IMR-90 (cell line): ENCODE measurements at regions not wholly inside any gene's neighbourhood (a gene's known extent, or its start where the extent isn't known, plus 50 kb on each side); places are given as distances from the start of the nearest gene placed in this dataset.

Experiments used
- ATAC-seq: fragments of 200-7000 bp; cut with Tn5 transposase; 2 replicates; pipeline ENCODE4 v1.9.1; 2020; ENCODE audit warnings: low read depth, mild to moderate bottlenecking, moderate library complexity
- BruUV-seq: library from RNA; stranded (reverse); fragments of 400-500 nt; replicated peaks from 2 replicates; lab custom pipeline; 2021; lab: Mats Ljungman, UMichigan
- CTCF ChIA-PET: fragments of 300-600 bp; formaldehyde crosslinking; extraction: SDS; loops from one replicate; lab custom pipeline; 2021; ENCODE audit warnings: antibody characterized with exemption; lab: Yijun Ruan, JAX
- POLR2A ChIA-PET: fragments of 300-600 bp; sonication (Branson Sonifier 250); formaldehyde crosslinking; loops from one replicate; lab custom pipeline; 2022; ENCODE audit warnings: antibody characterized with exemption; ENCODE audit not compliant: unreplicated experiment; lab: Charles Lee
- DNase-seq: peaks from one replicate; pipeline ENCODE4 v3.0.0; 2013
- H2AFZ ChIP-seq: replicated peaks from 2 replicates; pipeline ENCODE3; 2013; ENCODE audit warnings: low read length, mild to moderate bottlenecking; ENCODE audit not compliant: poor library complexity
- H2AK5ac ChIP-seq: 2 replicates; pipeline ENCODE4 v1.6.1; 2013; ENCODE audit warnings: low read depth, low read length, inconsistent platforms
- H2AK9ac ChIP-seq: replicated peaks from 2 replicates; pipeline ENCODE3; 2013; ENCODE audit warnings: mild to moderate bottlenecking, low read depth, low read length, moderate library complexity; ENCODE audit not compliant: poor library complexity
- H2BK120ac ChIP-seq: 2 replicates; pipeline ENCODE4 v1.6.1; 2013; ENCODE audit warnings: low read depth, low read length, inconsistent platforms
- H2BK15ac ChIP-seq: 3 replicates; pipeline ENCODE4 v1.6.1; 2013; ENCODE audit warnings: low read depth, low read length, inconsistent platforms
- H2BK20ac ChIP-seq: 2 replicates; pipeline ENCODE4 v1.6.1; 2013; ENCODE audit warnings: low read depth, mild to moderate bottlenecking, inconsistent platforms, low read length, moderate library complexity
- H2BK5ac ChIP-seq: 2 replicates; pipeline ENCODE4 v1.6.1; 2013; ENCODE audit warnings: mild to moderate bottlenecking, low read depth, low read length, inconsistent platforms; ENCODE audit not compliant: poor library complexity, severe bottlenecking
- H3K14ac ChIP-seq: replicated peaks from 2 replicates; pipeline ENCODE4 v1.6.1; 2013; ENCODE audit warnings: low read depth, low read length, inconsistent platforms
- H3K18ac ChIP-seq: 2 replicates; pipeline ENCODE4 v1.6.1; 2013; ENCODE audit warnings: low read depth, low read length, control low read depth
- H3K23ac ChIP-seq: 2 replicates; pipeline ENCODE4 v1.6.1; 2013; ENCODE audit warnings: low read depth, low read length, inconsistent platforms
- H3K27ac ChIP-seq: 2 replicates; pipeline ENCODE4 v1.5.1; 2013; ENCODE audit warnings: mild to moderate bottlenecking, control low read depth, low read length; ENCODE audit not compliant: insufficient read depth
- H3K27me3 ChIP-seq: 2 replicates; pipeline ENCODE4 v1.6.1; 2013; ENCODE audit warnings: low read length; ENCODE audit not compliant: control insufficient read depth, insufficient read depth
- H3K36me3 ChIP-seq: 2 replicates; pipeline ENCODE4 v1.6.1; 2013; ENCODE audit warnings: low read length, mixed read lengths; ENCODE audit not compliant: control insufficient read depth, insufficient read depth
- H3K4ac ChIP-seq: 2 replicates; pipeline ENCODE4 v1.6.1; 2013; ENCODE audit warnings: low read depth, low read length, inconsistent platforms
- H3K4me1 ChIP-seq: 2 replicates; pipeline ENCODE4 v1.6.1; 2013; ENCODE audit warnings: low read length, mixed read lengths; ENCODE audit not compliant: control insufficient read depth, insufficient read depth
- H3K4me2 ChIP-seq: 2 replicates; pipeline ENCODE4 v1.6.1; 2013; ENCODE audit warnings: low read depth, mild to moderate bottlenecking, control low read depth, low read length, moderate library complexity
- H3K4me3 ChIP-seq: 2 replicates; pipeline ENCODE4 v1.5.1; 2013; ENCODE audit warnings: low read depth, mild to moderate bottlenecking, control low read depth, low read length, moderate library complexity; ENCODE audit not compliant: insufficient read depth
- H3K56ac ChIP-seq: 2 replicates; pipeline ENCODE4 v1.6.1; 2013; ENCODE audit warnings: low read length, inconsistent platforms; ENCODE audit not compliant: insufficient read depth; ENCODE audit errors: extremely low read depth
- H3K79me1 ChIP-seq, 2 experiments: 2 replicates each; pipeline ENCODE4 v1.6.1; 2013; ENCODE audit warnings: low read length in 2 of 2, inconsistent platforms in 1 of 2, low read depth in 1 of 2
- H3K9ac ChIP-seq: 2 replicates; pipeline ENCODE4 v1.6.1; 2013; ENCODE audit warnings: low read depth, low read length, control low read depth
- H3K9me1 ChIP-seq: 2 replicates; pipeline ENCODE4 v1.6.1; 2013; ENCODE audit warnings: low read length, inconsistent platforms; ENCODE audit not compliant: insufficient read depth
- H3K9me3 ChIP-seq: 2 replicates; pipeline ENCODE4 v1.6.1; 2013; ENCODE audit warnings: low read length; ENCODE audit not compliant: control insufficient read depth, insufficient read depth
- H4K20me1 ChIP-seq: 2 replicates; pipeline ENCODE4 v1.6.1; 2013; ENCODE audit warnings: low read length, inconsistent platforms; ENCODE audit not compliant: insufficient read depth
- H4K5ac ChIP-seq: 2 replicates; pipeline ENCODE4 v1.6.1; 2013; ENCODE audit warnings: mild to moderate bottlenecking, low read depth, low read length, control low read depth
- H4K8ac ChIP-seq, 2 experiments: 2 replicates each; pipeline ENCODE4 v1.6.1; 2013; ENCODE audit warnings: low read depth in 2 of 2, low read length in 2 of 2, control low read depth in 1 of 2, inconsistent platforms in 1 of 2
- H4K91ac ChIP-seq: 2 replicates; pipeline ENCODE4 v1.6.1; 2013; ENCODE audit warnings: low read depth, low read length, inconsistent platforms; ENCODE audit not compliant: insufficient read depth
- MAFK ChIP-seq: IDR thresholded peaks from 2 replicates; pipeline ENCODE4 v1.6.1; 2012; ENCODE audit warnings: low read depth, low read length, improper control_type of control experiment
- POLR2A ChIP-seq: IDR thresholded peaks from 2 replicates; pipeline ENCODE4 v1.6.1; 2012; ENCODE audit warnings: mild to moderate bottlenecking, low read depth, low read length
- RFX5 ChIP-seq: IDR thresholded peaks from 2 replicates; pipeline ENCODE4 v1.8.0; 2012; ENCODE audit warnings: low read depth, mild to moderate bottlenecking, low read length, moderate library complexity
- WGBS, 2 experiments: methylation state at CpG; one replicate each; pipeline versions ENCODE4 v1.1.5 to v1.1.7; 2013; ENCODE audit warnings: missing lambda C conversion rate in 2 of 2; ENCODE audit not compliant: insufficient read length in 1 of 2; ENCODE audit errors: extremely low coverage in 2 of 2; 5-methylcytosine and 5-hydroxymethylcytosine counted together
- dilution Hi-C: fragments of 300-500 bp; cut with HindIII; formaldehyde crosslinking; loops from one replicate; pipeline ENCODE4 v1.14.3; 2018; ENCODE audit warnings: low sequenced_read_pairs; ENCODE audit not compliant: unreplicated experiment
- in situ Hi-C: fragments of 300-500 bp; cut with MboI; formaldehyde crosslinking; loops from 3 replicates; pipeline ENCODE4 v1.14.3; 2019; ENCODE audit warnings: low sequenced_read_pairs, inconsistent platforms, mixed read lengths
- intact Hi-C: fragments of 100-400 bp; cut with micrococcal nuclease; formaldehyde crosslinking; loops from 2 replicates; pipeline ENCODE4 v1.10.0; 2022

GRCh38 chr1:11339346-11340232, 66.6 kb downstream of the UBIAD1 start:
- Histone ChIP-seq H2BK5ac (no peak overlapping the region), H4K8ac (no peak overlapping the region), H3K14ac (no peak overlapping the region), H2BK120ac (no peak overlapping the region), H4K91ac (no peak overlapping the region), H3K36me3 (no peaks in the 10 kb centered on the region), H2AK5ac (no peak overlapping the region), H3K4me1 (no peaks in the 10 kb centered on the region), H2AK9ac (no peak overlapping the region), H3K56ac (no peak overlapping the region), H3K4me2 (no peak overlapping the region), H4K5ac (no peak overlapping the region), H2BK20ac (no peak overlapping the region), H3K4me3 (no peak overlapping the region), H3K79me1 (no peaks in the 10 kb centered on the region), H2AFZ (no peak overlapping the region), H2BK15ac (no peak overlapping the region), H3K27me3 (peaks cover 34% of the 10 kb centered on the region), H3K27ac (no peak overlapping the region), H3K4ac (no peak overlapping the region), H3K18ac (no peak overlapping the region), H3K9me3 (no peaks in the 10 kb centered on the region), H3K9me1 (no peaks in the 10 kb centered on the region), H4K20me1 (no peaks in the 10 kb centered on the region), H3K9ac (no peak overlapping the region), H3K23ac (no peak overlapping the region)
- ChIA-PET CTCF (interaction anchor here (0.5 kb wide), 1 partner anchor 9 kb away, joined by 3 read pairs; no protein-coding TSS in a partner anchor), POLR2A (no interaction called here)
- no TSS peak for BruUV-seq
- TF ChIP-seq POLR2A (no peak), MAFK (no peak), RFX5 (no peak)
- WGBS, 2 experiments = 0% methylated on average over 5 of the region's 24 CpGs; no CpG with 5 or more reads in 1 of the 2 experiments
- ATAC-seq = peak; percentile 46; the same call in 1 of the 2 replicates
- in situ Hi-C loops (no loop called here), intact Hi-C loops (no loop called here), dilution Hi-C loops (no loop called here)
- DNase-seq = no peak
